ENCODE measurements at regions not wholly inside any gene's neighbourhood (a gene's known extent, or its start where the extent isn't known, plus 50 kb on each side); places are given as distances from the start of the nearest gene placed in this dataset.

DNA sequence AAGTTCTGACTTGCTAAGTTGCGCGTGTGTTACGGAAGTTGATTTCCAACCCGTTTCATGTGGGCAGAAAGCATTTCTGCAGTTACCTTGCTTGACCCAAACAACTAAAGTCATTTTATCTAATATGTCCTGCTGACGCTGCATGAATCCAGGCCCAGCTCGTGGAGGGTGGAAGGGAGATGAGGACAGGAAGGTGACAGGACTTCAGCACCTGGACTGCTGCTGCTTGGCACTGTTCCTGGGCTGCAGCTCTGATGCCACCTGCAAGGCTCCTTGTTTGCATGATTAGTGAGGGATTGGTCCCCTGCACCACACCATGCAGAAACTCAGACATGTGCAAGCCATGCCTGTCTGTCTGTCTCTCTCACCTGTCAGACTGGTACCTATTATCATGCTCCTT is 198.4 kb downstream of the PRDM2 start:
- no peaks in the 10 kb centered on the region for H3K9me3 ChIP-seq (ENCODE audit: control insufficient read depth, low read depth, low read length)
- H3K4me2 ChIP-seq (ENCODE audit: control insufficient read depth, extremely low read depth, insufficient read depth, low read depth, low read length), result no peak overlapping the region
- no peak for DNase-seq (ENCODE audit: low read depth, low spot score)
- H4K20me1 ChIP-seq (ENCODE audit: control insufficient read depth, extremely low read depth, insufficient read depth, low read length), result no peaks in the 10 kb centered on the region
- H3K79me2 ChIP-seq (ENCODE audit: control insufficient read depth, insufficient read depth, low read length), result no peaks in the 10 kb centered on the region
- peaks cover 9% of the 10 kb centered on the region for H3K27me3 ChIP-seq (ENCODE audit: control insufficient read depth, extremely low read depth, insufficient read depth, low read length)
- no peak overlapping the region for H3K27ac ChIP-seq (ENCODE audit: control insufficient read depth, insufficient read depth, low read length)
- TF ChIP-seq, protein P1, sequence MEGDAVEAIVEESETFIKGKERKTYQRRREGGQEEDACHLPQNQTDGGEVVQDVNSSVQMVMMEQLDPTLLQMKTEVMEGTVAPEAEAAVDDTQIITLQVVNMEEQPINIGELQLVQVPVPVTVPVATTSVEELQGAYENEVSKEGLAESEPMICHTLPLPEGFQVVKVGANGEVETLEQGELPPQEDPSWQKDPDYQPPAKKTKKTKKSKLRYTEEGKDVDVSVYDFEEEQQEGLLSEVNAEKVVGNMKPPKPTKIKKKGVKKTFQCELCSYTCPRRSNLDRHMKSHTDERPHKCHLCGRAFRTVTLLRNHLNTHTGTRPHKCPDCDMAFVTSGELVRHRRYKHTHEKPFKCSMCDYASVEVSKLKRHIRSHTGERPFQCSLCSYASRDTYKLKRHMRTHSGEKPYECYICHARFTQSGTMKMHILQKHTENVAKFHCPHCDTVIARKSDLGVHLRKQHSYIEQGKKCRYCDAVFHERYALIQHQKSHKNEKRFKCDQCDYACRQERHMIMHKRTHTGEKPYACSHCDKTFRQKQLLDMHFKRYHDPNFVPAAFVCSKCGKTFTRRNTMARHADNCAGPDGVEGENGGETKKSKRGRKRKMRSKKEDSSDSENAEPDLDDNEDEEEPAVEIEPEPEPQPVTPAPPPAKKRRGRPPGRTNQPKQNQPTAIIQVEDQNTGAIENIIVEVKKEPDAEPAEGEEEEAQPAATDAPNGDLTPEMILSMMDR (optimal IDR thresholded peaks at IDR 0.05 in 1 of 3, IDR thresholded peaks at IDR 0.05 in 1 of 3, conservative IDR thresholded peaks at IDR 0.05 in 1 of 3; ENCODE audit: extremely low read depth in 1 of 3, insufficient read depth in 2 of 3, low read length in 3 of 3), result no peak
- no peak for TF ChIP-seq EZH2 (IDR thresholded peaks at IDR 0.05; ENCODE audit: low read length)
- H3K4me3 ChIP-seq (ENCODE audit: control insufficient read depth in 2 of 3, extremely low read depth in 1 of 3, insufficient read depth in 2 of 3, low read depth in 1 of 3, low read length in 3 of 3), result no peak overlapping the region
- dilution Hi-C loops (cut with MboI; ENCODE audit: extremely low pct_ligation_motif_present, low sequenced_read_pairs), result no loop called here
- no peaks in the 10 kb centered on the region for H3K4me1 ChIP-seq (ENCODE audit: control insufficient read depth, extremely low read depth, insufficient read depth, low read length)
- H3K9ac ChIP-seq (ENCODE audit: control insufficient read depth, extremely low read depth, insufficient read depth, low read length), result no peak overlapping the region
- FAIRE-seq, result no peak
- no peak overlapping the region for H2AFZ ChIP-seq (ENCODE audit: control insufficient read depth, low read length)
- no peaks in the 10 kb centered on the region for H3K9me1 ChIP-seq (ENCODE audit: control insufficient read depth, extremely low read depth, insufficient read depth, low read length)
- H3K36me3 ChIP-seq (ENCODE audit: control insufficient read depth in 2 of 2, extremely low read depth in 1 of 2, insufficient read depth in 2 of 2, low read length in 2 of 2), result no peaks in the 10 kb centered on the region

GRCh38 chr1:13899856-13900255 is 199.9 kb downstream of the PRDM2 start:
- Histone ChIP-seq H3K9me1 (ENCODE audit: control insufficient read depth, extremely low read depth, insufficient read depth, low read length) (no peaks in the 10 kb centered on the region), H3K4me1 (ENCODE audit: control insufficient read depth, extremely low read depth, insufficient read depth, low read length) (no peaks in the 10 kb centered on the region), H3K79me2 (ENCODE audit: control insufficient read depth, insufficient read depth, low read length) (no peaks in the 10 kb centered on the region), H3K27me3 (ENCODE audit: control insufficient read depth, extremely low read depth, insufficient read depth, low read length) (no peaks in the 10 kb centered on the region), H4K20me1 (ENCODE audit: control insufficient read depth, extremely low read depth, insufficient read depth, low read length) (no peaks in the 10 kb centered on the region), H3K4me2 (ENCODE audit: control insufficient read depth, extremely low read depth, insufficient read depth, low read depth, low read length) (no peak overlapping the region), H3K9ac (ENCODE audit: control insufficient read depth, extremely low read depth, insufficient read depth, low read length) (no peak overlapping the region), H3K9me3 (ENCODE audit: control insufficient read depth, low read depth, low read length) (no peaks in the 10 kb centered on the region), H2AFZ (ENCODE audit: control insufficient read depth, low read length) (no peak overlapping the region), H3K27ac (ENCODE audit: control insufficient read depth, insufficient read depth, low read length) (no peak overlapping the region), H3K36me3 (ENCODE audit: control insufficient read depth in 2 of 2, extremely low read depth in 1 of 2, insufficient read depth in 2 of 2, low read length in 2 of 2) (no peaks in the 10 kb centered on the region), H3K4me3 (ENCODE audit: control insufficient read depth in 2 of 3, extremely low read depth in 1 of 3, insufficient read depth in 2 of 3, low read depth in 1 of 3, low read length in 3 of 3) (no peak overlapping the region)
- dilution Hi-C loops (cut with MboI; ENCODE audit: extremely low pct_ligation_motif_present, low sequenced_read_pairs), result no loop called here
- no peak for TF ChIP-seq EZH2 (IDR thresholded peaks at IDR 0.05; ENCODE audit: low read length)
- TF ChIP-seq, protein P1 (optimal IDR thresholded peaks at IDR 0.05 in 1 of 3, IDR thresholded peaks at IDR 0.05 in 1 of 3, conservative IDR thresholded peaks at IDR 0.05 in 1 of 3; ENCODE audit: extremely low read depth in 1 of 3, insufficient read depth in 2 of 3, low read length in 3 of 3), result no peak
- FAIRE-seq (no peak), DNase-seq (ENCODE audit: low read depth, low spot score) (no peak)
